ENCODE measurements at regions not wholly inside any gene's neighbourhood (a gene's known extent, or its start where the extent isn't known, plus 50 kb on each side); places are given as distances from the start of the nearest gene placed in this dataset.
"Not testable (repeated sequence)": the region's sequence is repeated elsewhere in the genome, so short reads cannot be mapped to it uniquely, and the experiment has no call there.

- peaks cover 7% of the 10 kb centered on the region for H3K27me3 Mint-ChIP-seq (ENCODE audit: unreplicated experiment)
Measured at GRCh38 chr2:3035385-3036050, 342.1 kb downstream of the EIPR1 start.

GRCh38 chr2:3034856-3035255, 342.8 kb downstream of the EIPR1 start:
- H3K27ac Mint-ChIP-seq (ENCODE audit: unreplicated experiment) = no peak overlapping the region
- TF ChIP-seq CTCF (IDR thresholded peaks at IDR 0.05; ENCODE audit: partially characterized antibody, unreplicated experiment) = no peak
- H3K4me3 Mint-ChIP-seq (ENCODE audit: unreplicated experiment) = no peak overlapping the region
- H3K36me3 Mint-ChIP-seq (ENCODE audit: unreplicated experiment) = peaks cover 20% of the 10 kb centered on the region
- H3K4me1 Mint-ChIP-seq (ENCODE audit: low read depth, unreplicated experiment) = peaks cover 2% of the 10 kb centered on the region
- H3K27me3 Mint-ChIP-seq (ENCODE audit: unreplicated experiment) = peaks cover 4% of the 10 kb centered on the region
- H3K9me3 Mint-ChIP-seq (ENCODE audit: unreplicated experiment) = peaks cover 7% of the 10 kb centered on the region
- DNase-seq = no peak

More at GRCh38 chr2:3035385-3036050, 342.1 kb downstream of the EIPR1 start:
- Mint-ChIP-seq H3K36me3 (ENCODE audit: unreplicated experiment) (peaks cover 16% of the 10 kb centered on the region), H3K27ac (ENCODE audit: unreplicated experiment) (no peak overlapping the region), H3K4me3 (ENCODE audit: unreplicated experiment) (no peak overlapping the region), H3K9me3 (ENCODE audit: unreplicated experiment) (peaks cover 5% of the 10 kb centered on the region), H3K4me1 (ENCODE audit: low read depth, unreplicated experiment) (peaks cover 7% of the 10 kb centered on the region)
- DNase-seq = no peak
- no peak for TF ChIP-seq CTCF (IDR thresholded peaks at IDR 0.05; ENCODE audit: partially characterized antibody, unreplicated experiment)

GRCh38 chr2:3034396-3034795, 343.2 kb downstream of the EIPR1 start:
- no peak for DNase-seq
- Mint-ChIP-seq H3K4me3 (ENCODE audit: unreplicated experiment) (no peak overlapping the region), H3K4me1 (ENCODE audit: low read depth, unreplicated experiment) (no peaks in the 10 kb centered on the region), H3K9me3 (ENCODE audit: unreplicated experiment) (peaks cover 7% of the 10 kb centered on the region), H3K36me3 (ENCODE audit: unreplicated experiment) (peaks cover 17% of the 10 kb centered on the region), H3K27ac (ENCODE audit: unreplicated experiment) (no peak overlapping the region), H3K27me3 (ENCODE audit: unreplicated experiment) (peaks cover 1% of the 10 kb centered on the region)
- no peak for TF ChIP-seq CTCF (IDR thresholded peaks at IDR 0.05; ENCODE audit: partially characterized antibody, unreplicated experiment)

GRCh38 chr2:3033315-3033714, 344.3 kb downstream of the EIPR1 start:
- Mint-ChIP-seq H3K9me3 (ENCODE audit: unreplicated experiment) (peaks cover 4% of the 10 kb centered on the region), H3K36me3 (ENCODE audit: unreplicated experiment) (peaks cover 12% of the 10 kb centered on the region), H3K27me3 (ENCODE audit: unreplicated experiment) (no peaks in the 10 kb centered on the region)

GRCh38 chr2:3030791-3031190, 346.8 kb downstream of the EIPR1 start:
- H3K4me3 Mint-ChIP-seq (ENCODE audit: unreplicated experiment); DNase-seq; H3K27me3 Mint-ChIP-seq (ENCODE audit: unreplicated experiment); H3K27ac Mint-ChIP-seq (ENCODE audit: unreplicated experiment); H3K4me1 Mint-ChIP-seq (ENCODE audit: low read depth, unreplicated experiment); H3K9me3 Mint-ChIP-seq (ENCODE audit: unreplicated experiment): not testable (repeated sequence)
- H3K36me3 Mint-ChIP-seq (ENCODE audit: unreplicated experiment) = peaks cover 14% of the 10 kb centered on the region

More at GRCh38 chr2:3033315-3033714, 344.3 kb downstream of the EIPR1 start:
- Mint-ChIP-seq H3K4me3 (ENCODE audit: unreplicated experiment) (no peak overlapping the region), H3K27ac (ENCODE audit: unreplicated experiment) (no peak overlapping the region), H3K4me1 (ENCODE audit: low read depth, unreplicated experiment) (no peaks in the 10 kb centered on the region)
- no peak for DNase-seq
- no peak for TF ChIP-seq CTCF (IDR thresholded peaks at IDR 0.05; ENCODE audit: partially characterized antibody, unreplicated experiment)

Data from glutamatergic neuron (in vitro differentiated cells).